Glomerular visceral epithelial cell (primary cell): ENCODE measurements at regions not wholly inside any gene's neighbourhood (a gene's known extent, or its start where the extent isn't known, plus 50 kb on each side); places are given as distances from the start of the nearest gene placed in this dataset.

ENCODE experiments used
- DNase-seq: peaks from one replicate; pipeline ENCODE4 v3.0.0-alpha.2; 2016; ENCODE audit errors: extremely low spot score

DNA sequence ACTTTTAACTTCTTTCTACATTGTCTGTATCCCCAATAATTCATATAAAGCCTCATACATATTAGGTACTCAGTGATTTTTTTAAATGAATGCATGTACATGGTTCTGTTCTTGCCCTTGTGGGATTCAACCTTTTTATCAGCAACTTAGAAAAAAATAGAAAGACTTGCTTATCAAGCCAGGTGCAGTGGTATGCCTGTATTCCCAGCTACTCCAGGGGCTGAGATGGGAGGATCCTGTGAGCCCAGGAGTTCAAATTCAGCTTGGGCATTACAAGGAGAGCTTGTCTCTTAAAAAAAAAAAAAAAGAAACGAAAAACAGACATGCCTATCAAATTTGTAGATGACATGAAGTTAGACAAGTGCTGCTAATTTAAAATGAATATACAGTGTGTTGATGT lies 54.2 kb upstream of the MYCBP2 start:
- DNase-seq = no peak

DNA sequence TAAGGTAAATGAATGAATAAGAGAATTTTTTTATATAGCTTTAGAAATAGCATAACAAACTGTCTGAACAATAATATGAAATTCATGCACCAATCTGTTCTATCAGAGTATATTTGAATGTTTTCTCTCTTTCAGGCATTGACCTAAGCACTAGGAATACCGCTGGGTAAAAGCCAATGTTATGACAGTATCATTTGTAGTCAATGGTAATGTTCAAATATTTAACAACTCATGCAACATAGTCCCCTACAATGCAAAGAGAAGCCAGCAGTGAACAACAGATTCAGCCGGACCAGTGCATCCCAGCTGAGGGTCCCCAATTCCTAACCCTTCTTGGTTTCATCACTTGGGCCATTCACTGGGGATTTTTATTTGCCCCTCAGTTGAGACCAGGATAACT lies 52.6 kb upstream of the MYCBP2 start:
- no peak for DNase-seq

- no peak for DNase-seq
Measured at GRCh38 chr13:77378662-77379061, 51.8 kb upstream of the MYCBP2 start.

- no peak for DNase-seq
Measured at GRCh38 chr13:77377016-77377415, 50.1 kb upstream of the MYCBP2 start.
